Loucy (cell line): ENCODE measurements at regions not wholly inside any gene's neighbourhood (a gene's known extent, or its start where the extent isn't known, plus 50 kb on each side); places are given as distances from the start of the nearest gene placed in this dataset.
"Not testable (repeated sequence)": the region's sequence is repeated elsewhere in the genome, so short reads cannot be mapped to it uniquely, and the experiment has no call there.

Source experiments
- H2AFZ ChIP-seq: fragments of 200-600 bp; sonication (generic); 2 replicates; pipeline ENCODE4 v1.6.0; 2016; ENCODE audit warnings: antibody characterized with exemption, mild to moderate bottlenecking, low read length, moderate library complexity
- H3F3A ChIP-seq: fragments of 200-600 bp; 2 replicates; pipeline ENCODE4 v1.6.0; 2016; ENCODE audit warnings: antibody characterized with exemption, low read depth, mild to moderate bottlenecking
- H3K27me3 ChIP-seq: fragments of 200-600 bp; sonication (generic); 2 replicates; pipeline ENCODE4 v1.6.1; 2014; ENCODE audit warnings: low read length, mild to moderate bottlenecking; ENCODE audit not compliant: insufficient read depth, poor library complexity, severe bottlenecking
- H3K36me3 ChIP-seq: fragments of 200-600 bp; sonication (generic); 2 replicates; pipeline ENCODE4 v1.6.1; 2016; ENCODE audit warnings: low read length; ENCODE audit not compliant: insufficient read depth
- H3K4me1 ChIP-seq: fragments of 200-600 bp; sonication (generic); 2 replicates; pipeline ENCODE4 v1.5.1; 2014; ENCODE audit warnings: low read length, mild to moderate bottlenecking; ENCODE audit not compliant: insufficient read depth, poor library complexity, severe bottlenecking
- H3K4me2 ChIP-seq: fragments of 200-600 bp; sonication (generic); 2 replicates; pipeline ENCODE4 v1.6.0; 2014; ENCODE audit warnings: antibody characterized with exemption, low read length, low read depth, mild to moderate bottlenecking; ENCODE audit not compliant: poor library complexity, severe bottlenecking
- H3K4me3 ChIP-seq: fragments of 200-600 bp; sonication (generic); 2 replicates; pipeline ENCODE4 v1.5.1; 2014; ENCODE audit warnings: low read length, mild to moderate bottlenecking, mixed read lengths; ENCODE audit not compliant: poor library complexity, severe bottlenecking
- H3K79me2 ChIP-seq: fragments of 200-600 bp; sonication (generic); 2 replicates; pipeline ENCODE4 v1.6.1; 2014; ENCODE audit warnings: low read length; ENCODE audit not compliant: insufficient read depth
- H3K9ac ChIP-seq: fragments of 200-600 bp; sonication (generic); 2 replicates; pipeline ENCODE4 v1.6.0; 2014; ENCODE audit warnings: mild to moderate bottlenecking, low read depth, low read length, moderate library complexity; ENCODE audit not compliant: poor library complexity, severe bottlenecking
- H3K9me2 ChIP-seq: fragments of 200-600 bp; sonication (generic); replicated peaks from 2 replicates; pipeline ENCODE4 v1.6.1; 2016; ENCODE audit warnings: low read depth, low read length, mixed read lengths
- H3K9me3 ChIP-seq: fragments of 200-600 bp; sonication (generic); 2 replicates; pipeline ENCODE4 v1.6.1; 2014; ENCODE audit warnings: mild to moderate bottlenecking, antibody characterized with exemption, low read length, low read depth; ENCODE audit not compliant: insufficient read depth
- H4K20me1 ChIP-seq: fragments of 200-600 bp; sonication (generic); 2 replicates; pipeline ENCODE4 v1.6.0; 2014; ENCODE audit warnings: antibody characterized with exemption, low read length, mild to moderate bottlenecking; ENCODE audit not compliant: insufficient read depth, poor library complexity, severe bottlenecking
- CTCF ChIP-seq: fragments of 200-600 bp; sonication (generic); conservative IDR thresholded peaks from 2 replicates; pipeline ENCODE4 v1.5.1; 2014; ENCODE audit warnings: mild to moderate bottlenecking, antibody characterized with exemption, low read length
- EZH2phosphoT487 ChIP-seq: fragments of 200-600 bp; IDR thresholded peaks from 2 replicates; pipeline ENCODE4 v1.6.1; 2018; ENCODE audit warnings: antibody characterized with exemption, mild to moderate bottlenecking, moderate library complexity, borderline replicate concordance

- Histone ChIP-seq H3K9ac (no peak overlapping the region), H3K36me3 (no peaks in the 10 kb centered on the region), H3K4me3 (no peak overlapping the region), H3F3A (no peaks in the 10 kb centered on the region), H2AFZ (no peak overlapping the region), H4K20me1 (no peaks in the 10 kb centered on the region), H3K79me2 (no peaks in the 10 kb centered on the region), H3K27me3 (no peaks in the 10 kb centered on the region), H3K9me3 (0 out of 2 replicates have a peak, but pooled peaks cover 5% of the 10 kb centered on the region), H3K4me2 (no peak overlapping the region), H3K9me2 (no peaks in the 10 kb centered on the region), H3K4me1 (no peaks in the 10 kb centered on the region)
- TF ChIP-seq EZH2phosphoT487 = no peak
- no peak for TF ChIP-seq CTCF
These were observed 1631.8 kb downstream of the CDH8 start for GRCh38 chr16:60404401-60404800.

- H3K4me1 ChIP-seq, H3K79me2 ChIP-seq, H3K4me2 ChIP-seq, H3K9ac ChIP-seq, H3F3A ChIP-seq, H3K27me3 ChIP-seq, H2AFZ ChIP-seq, H3K9me3 ChIP-seq, H3K9me2 ChIP-seq, H3K36me3 ChIP-seq, H3K4me3 ChIP-seq, H4K20me1 ChIP-seq: not testable (repeated sequence)
These were observed 1633.3 kb downstream of the CDH8 start for GRCh38 chr16:60402941-60403340.

GRCh38 chr16:60392380-60392779 lies 1643.9 kb downstream of the CDH8 start:
- no peak overlapping the region for H3K9ac ChIP-seq
- no peaks in the 10 kb centered on the region for H3K4me1 ChIP-seq
- no peaks in the 10 kb centered on the region for H3K9me3 ChIP-seq
- H3K36me3 ChIP-seq = no peaks in the 10 kb centered on the region
- TF ChIP-seq CTCF (no peak), EZH2phosphoT487 (no peak)
- H3K79me2 ChIP-seq = no peaks in the 10 kb centered on the region
- H2AFZ ChIP-seq = no peak overlapping the region
- no peak overlapping the region for H3K4me3 ChIP-seq
- H3F3A ChIP-seq = no peaks in the 10 kb centered on the region
- no peaks in the 10 kb centered on the region for H4K20me1 ChIP-seq
- H3K9me2 ChIP-seq = no peaks in the 10 kb centered on the region
- H3K4me2 ChIP-seq = no peak overlapping the region
- H3K27me3 ChIP-seq = no peaks in the 10 kb centered on the region

- Histone ChIP-seq H3K4me2 (no peak overlapping the region), H3K27me3 (no peaks in the 10 kb centered on the region), H3K9me3 (no peaks in the 10 kb centered on the region), H3F3A (no peaks in the 10 kb centered on the region), H3K36me3 (no peaks in the 10 kb centered on the region), H3K4me1 (no peaks in the 10 kb centered on the region), H3K79me2 (no peaks in the 10 kb centered on the region), H3K9me2 (no peaks in the 10 kb centered on the region), H4K20me1 (no peaks in the 10 kb centered on the region), H3K9ac (no peak overlapping the region), H3K4me3 (no peak overlapping the region), H2AFZ (no peak overlapping the region)
- TF ChIP-seq EZH2phosphoT487 (no peak), CTCF (no peak)
These were observed 1637.5 kb upstream of the GOT2 start for GRCh38 chr16:60371591-60371990.
